HEK293T (cell line): ENCODE measurements at regions not wholly inside any gene's neighbourhood (a gene's known extent, or its start where the extent isn't known, plus 50 kb on each side); places are given as distances from the start of the nearest gene placed in this dataset.

Experiments
- BHLHE40 ChIP-seq: fragments of 450-650 bp; IDR thresholded peaks from 2 replicates; pipeline ENCODE4 v1.6.1; 2016; ENCODE audit warnings: mild to moderate bottlenecking, moderate library complexity, borderline replicate concordance
- SP1 ChIP-seq: fragments of 450-650 bp; IDR thresholded peaks from 2 replicates; pipeline ENCODE4 v1.6.1; 2017

DNA sequence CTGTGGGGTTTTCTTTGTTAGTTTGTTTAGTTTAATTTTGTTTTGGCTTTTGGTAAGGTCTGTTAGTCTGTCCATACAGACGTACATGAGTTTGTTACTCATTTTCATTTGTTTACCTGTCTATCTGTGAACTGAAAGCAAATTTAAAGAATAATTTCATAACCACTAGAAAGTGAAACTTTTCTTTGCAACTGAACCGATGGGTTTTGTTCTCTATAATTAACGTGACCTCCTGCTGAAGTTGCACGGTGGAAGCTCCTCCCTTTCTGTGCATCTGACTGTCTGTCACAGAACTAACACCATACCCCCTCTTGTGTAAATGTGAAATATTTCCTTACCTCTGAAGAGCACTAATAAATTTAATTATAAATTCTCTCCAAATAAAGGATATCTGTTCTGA is 595.5 kb downstream of the GALC start:
- no peak for TF ChIP-seq BHLHE40
- no peak for TF ChIP-seq SP1
